HG02798 (cell line): ENCODE measurements at regions not wholly inside any gene's neighbourhood (a gene's known extent, or its start where the extent isn't known, plus 50 kb on each side); places are given as distances from the start of the nearest gene placed in this dataset.
"Not testable (repeated sequence)": the region's sequence is repeated elsewhere in the genome, so short reads cannot be mapped to it uniquely, and the experiment has no call there.

ENCODE experiments used
- ATAC-seq: cut with Tn5 transposase; IDR thresholded peaks from one replicate; pipeline ENCODE4 v1.9.1; 2021; ENCODE audit warnings: mild to moderate bottlenecking; ENCODE audit not compliant: unreplicated experiment, poor library complexity

GRCh38 chr22:33971561-33971961, 51.3 kb upstream of the LARGE1 start:
- no peak for ATAC-seq

DNA sequence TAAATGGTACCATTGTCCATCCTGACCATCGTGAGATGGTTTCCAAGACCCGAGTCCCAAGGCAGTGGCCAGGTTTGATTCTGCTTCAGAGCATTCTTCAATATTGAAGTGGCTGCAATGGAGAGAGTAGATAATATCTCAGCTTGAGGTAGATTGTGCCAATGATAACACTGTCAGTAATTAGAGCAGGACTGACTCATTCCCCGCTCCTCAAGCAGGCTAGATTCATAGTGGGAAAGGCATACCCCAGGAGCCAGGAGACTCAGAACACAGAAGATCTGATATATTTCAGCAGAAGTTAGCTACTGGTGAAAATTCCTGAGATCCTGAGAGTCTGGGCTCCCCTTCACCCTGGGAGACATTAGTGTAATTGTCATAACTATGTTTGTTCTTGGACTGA, 55.6 kb upstream of the LARGE1 start:
- no peak for ATAC-seq

GRCh38 chr22:33983558-33983957, 63.3 kb upstream of the LARGE1 start:
- ATAC-seq: no peak

- no peak for ATAC-seq
These were observed 63.9 kb upstream of the LARGE1 start for GRCh38 chr22:33984211-33984610.

- ATAC-seq: no peak
These were observed 64.5 kb upstream of the LARGE1 start for GRCh38 chr22:33984656-33985285.

DNA sequence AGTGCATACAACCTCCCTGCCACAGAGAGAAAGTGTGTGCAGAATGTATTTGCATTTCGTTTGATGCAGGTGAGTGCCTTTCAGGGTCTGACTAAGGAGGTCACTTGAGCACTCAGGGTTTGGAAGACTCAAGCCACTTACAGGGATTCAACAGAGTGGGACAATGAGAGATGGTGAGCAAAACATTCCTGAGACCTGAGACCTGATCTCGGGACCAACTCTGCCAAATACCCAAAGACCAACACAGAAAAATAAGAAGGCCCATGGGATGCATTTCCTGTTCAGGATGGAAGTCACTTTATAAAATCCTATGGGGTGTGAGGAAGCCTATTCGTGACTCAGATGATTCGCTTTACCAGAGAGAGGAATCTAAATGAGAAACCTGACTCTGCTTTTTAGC, 65.2 kb upstream of the LARGE1 start:
- ATAC-seq: no peak

- ATAC-seq: no peak
These were observed 66.0 kb upstream of the LARGE1 start for GRCh38 chr22:33986167-33986771.

GRCh38 chr22:33986954-33987353, 66.7 kb upstream of the LARGE1 start:
- ATAC-seq: no peak

- not testable (repeated sequence) for ATAC-seq
These were observed 69.0 kb upstream of the LARGE1 start for GRCh38 chr22:33989263-33989662.

- ATAC-seq: no peak
These were observed 71.3 kb upstream of the LARGE1 start for GRCh38 chr22:33991620-33992019.

DNA sequence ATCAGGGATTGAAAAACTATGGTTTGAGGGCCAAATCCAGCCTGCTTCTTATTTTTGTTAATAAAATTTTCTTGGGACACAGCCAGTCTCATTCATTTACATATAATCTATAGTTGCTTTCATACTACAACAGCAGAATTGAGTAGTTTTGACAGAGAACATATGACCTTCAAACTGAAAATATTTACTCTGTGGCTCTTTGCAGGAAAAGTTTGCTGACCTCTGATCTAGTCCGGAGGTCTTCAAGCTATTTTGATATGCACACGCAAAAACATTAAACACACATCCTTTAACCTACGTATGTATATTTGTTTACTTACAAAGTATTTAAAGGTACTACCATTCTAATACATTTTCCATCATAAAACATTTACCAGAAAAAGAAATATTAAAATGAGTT, 76.5 kb upstream of the LARGE1 start:
- ATAC-seq: no peak

DNA sequence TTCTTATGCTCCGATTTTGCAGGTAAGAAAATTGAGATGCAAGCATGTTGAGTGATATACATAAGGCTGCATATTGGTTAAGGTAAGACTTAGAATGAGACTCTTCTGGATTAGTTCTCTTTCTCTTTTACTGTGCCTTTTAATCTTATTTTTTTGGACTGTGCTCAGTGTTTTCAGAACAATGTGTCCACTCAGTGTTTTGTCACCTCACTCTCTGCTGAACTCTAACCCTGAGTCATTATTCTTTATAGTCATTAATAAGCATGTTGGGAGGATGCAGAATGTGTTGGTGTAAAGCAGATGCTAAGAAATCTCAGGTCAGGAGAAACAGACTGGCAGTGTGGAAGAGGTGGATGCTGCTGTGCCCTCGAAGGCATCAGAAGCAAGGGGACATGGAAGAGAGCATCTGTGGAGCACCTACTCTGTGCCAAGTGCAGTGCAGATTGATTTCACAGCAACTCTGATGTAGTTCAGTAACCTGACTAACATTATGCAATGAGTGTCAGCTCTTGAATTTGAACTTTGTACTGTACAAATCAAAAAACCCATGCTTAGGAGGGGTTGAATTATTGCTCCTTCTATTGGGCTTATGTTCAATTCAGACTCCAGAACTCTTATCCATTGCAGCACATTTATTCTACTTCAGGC, 80.7 kb upstream of the LARGE1 start:
- ATAC-seq: no peak

DNA sequence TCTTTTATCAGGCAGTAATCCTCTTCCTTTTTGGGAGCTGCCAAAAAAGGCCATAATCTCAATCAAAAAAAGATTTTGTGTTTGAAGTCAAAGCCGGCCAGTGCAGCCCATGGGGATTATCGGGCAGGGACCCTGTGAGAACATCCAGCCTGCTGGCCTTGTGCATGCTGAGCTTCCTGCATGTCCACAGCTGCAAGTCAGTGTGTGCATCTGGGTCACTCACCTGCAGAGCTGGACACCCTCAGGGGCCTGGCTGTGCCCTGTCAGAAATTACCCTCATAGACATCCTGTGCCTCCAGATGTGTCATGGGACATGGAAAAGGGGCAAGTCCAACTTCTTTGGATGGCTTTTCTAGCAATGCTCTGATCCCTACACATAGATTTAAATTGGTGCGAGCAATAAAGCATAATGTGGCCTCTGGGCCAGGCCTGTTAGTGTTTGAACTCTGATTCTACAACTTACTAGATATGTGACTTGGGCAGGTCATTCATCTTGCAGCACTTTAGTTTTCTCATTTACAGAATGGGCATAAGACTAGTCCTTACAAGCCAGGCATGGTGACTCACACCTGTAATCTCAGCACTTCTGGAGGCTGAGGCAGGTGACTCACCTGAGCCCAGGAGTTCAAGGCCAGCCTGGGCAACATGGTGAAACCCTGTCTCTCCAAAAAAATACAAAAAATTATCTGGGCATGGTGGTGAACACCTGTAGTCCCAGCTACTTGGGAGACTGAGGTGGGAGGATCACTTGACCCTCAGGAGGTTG, 81.6 kb upstream of the LARGE1 start:
- ATAC-seq: no peak

DNA sequence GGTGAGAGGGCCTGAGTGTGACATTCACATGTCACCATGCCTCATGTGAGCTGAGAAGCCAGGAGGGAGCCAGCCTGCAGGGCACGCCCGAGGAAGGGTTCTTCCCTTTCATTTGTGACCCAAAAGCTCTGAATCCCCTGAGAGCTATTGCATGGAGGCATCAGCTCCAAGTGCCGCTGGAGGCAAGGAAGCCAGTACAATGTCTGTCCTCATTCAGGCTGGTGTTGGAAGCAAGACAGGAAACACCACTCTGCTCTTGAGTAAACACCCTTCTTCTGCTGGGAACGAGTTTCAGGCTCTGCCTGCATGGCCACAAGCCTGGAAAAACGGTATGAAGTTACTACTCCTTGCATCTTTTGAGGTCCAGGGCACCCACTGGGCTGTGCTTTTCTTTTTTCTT, 83.8 kb upstream of the LARGE1 start:
- no peak for ATAC-seq

- no peak for ATAC-seq
These were observed 90.0 kb upstream of the LARGE1 start for GRCh38 chr22:34010259-34010658.

DNA sequence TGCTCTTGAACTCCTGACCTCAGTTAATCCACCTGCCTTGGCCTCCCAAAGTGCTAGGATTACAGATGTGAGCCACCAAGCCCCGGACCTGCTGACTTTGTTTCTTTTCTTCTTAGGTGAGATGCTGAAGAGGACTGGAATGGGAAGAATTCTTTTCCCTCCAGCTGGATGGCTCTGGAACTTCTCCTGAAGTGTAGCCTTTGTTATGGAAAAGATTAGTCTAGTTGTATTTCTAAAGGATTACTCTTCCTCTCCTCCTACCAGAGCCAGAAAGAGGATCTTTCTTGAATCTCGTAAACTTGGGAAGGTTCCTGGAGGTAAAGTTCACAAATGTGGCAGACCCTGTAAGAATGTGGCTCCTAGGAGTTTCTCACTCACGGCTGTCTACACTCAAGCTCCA, 95.4 kb upstream of the LARGE1 start:
- ATAC-seq: no peak

GRCh38 chr22:34017205-34017604, 96.9 kb upstream of the LARGE1 start:
- ATAC-seq: no peak

DNA sequence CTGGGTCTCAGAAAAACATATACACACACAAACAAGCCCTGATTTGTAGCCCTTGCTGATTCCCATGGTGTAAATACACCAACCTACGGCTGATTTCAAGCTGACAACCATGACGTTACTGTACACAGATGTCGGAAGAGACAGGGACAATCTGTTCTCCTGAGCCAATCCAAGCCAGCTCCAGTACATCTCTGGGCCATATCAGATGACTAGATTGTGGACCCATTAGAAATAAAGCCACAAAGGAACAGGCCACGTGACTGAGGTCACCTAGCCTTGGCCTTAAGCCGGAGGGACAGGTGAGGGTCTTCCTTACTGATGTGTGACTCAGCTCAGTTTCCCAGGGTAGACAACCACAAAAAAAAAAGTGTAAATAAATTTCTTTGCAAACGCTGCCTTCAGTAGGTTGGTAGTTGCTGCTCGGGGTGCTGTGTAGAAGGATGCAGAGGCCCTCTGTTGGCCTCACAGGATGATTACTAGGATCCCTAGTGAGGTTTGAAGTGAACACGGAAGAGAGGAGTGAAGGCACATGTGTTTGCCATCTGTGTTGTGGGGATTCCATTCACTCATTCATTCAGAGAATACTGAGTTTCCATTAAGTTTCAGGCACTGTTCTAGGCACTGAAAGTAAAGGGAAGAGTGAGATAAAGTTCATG, 99.0 kb upstream of the LARGE1 start:
- ATAC-seq: no peak

DNA sequence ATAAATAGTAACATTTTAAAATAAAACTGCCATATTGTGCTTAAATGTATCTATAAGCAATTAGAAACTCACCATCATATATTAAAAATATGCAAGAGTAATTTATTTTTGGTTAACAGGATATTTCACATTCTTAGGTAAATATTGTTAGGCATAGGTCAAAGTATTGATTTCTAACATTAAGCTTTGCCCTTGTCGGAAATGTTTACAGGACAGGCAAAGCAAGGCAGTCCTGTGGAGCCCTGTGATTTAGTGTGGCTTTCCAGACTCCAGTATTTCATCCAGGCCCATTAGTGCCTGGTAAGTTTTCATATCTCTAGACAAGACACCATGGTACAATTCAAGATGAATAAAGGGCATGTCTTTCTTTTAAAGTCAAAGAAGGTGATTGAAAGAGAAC, 114.9 kb upstream of the LARGE1 start:
- ATAC-seq: no peak

DNA sequence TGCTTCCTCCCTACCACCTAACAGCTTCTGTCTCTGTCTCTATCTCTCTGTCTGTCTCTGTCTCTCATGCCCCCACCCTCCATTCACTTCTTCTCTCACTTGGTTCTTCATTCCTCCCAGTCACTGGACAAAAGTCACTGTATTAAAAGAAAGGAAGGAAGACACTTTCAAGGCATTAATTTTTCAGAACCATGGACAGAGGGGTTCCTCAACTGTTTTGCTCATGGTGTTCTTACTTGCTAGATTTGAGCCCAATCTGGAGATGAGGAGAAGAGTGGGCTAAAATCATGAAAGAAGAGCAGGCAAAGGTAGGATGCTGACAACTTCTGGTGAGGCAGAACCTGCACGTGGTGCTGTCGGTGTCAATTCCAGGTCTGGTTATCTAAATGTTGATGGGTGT, 116.7 kb upstream of the LARGE1 start:
- ATAC-seq: no peak
